Spleen (tissue), 11 donors: ENCODE measurements at regions not wholly inside any gene's neighbourhood (a gene's known extent, or its start where the extent isn't known, plus 50 kb on each side); places are given as distances from the start of the nearest gene placed in this dataset.
A peak's percentile ranks its signal among the peaks of the same experiment; 100 is the strongest.

Source experiments
- DNase-seq: peaks from one replicate; pipeline ENCODE4 v3.0.0-alpha.2; 2020
- H3K27ac ChIP-seq, 8 donors: fragments of 200-600 bp; sonication (generic) in 7 of 8; 1 replicate in 4 of 8; 2 replicates in 4 of 8; pipeline versions ENCODE4 v1.5.0 to v1.8.0; 2016 to 2021; ENCODE audit warnings: inconsistent platforms in 4 of 8, mild to moderate bottlenecking in 4 of 8, moderate library complexity in 1 of 8
- H3K27me3 ChIP-seq, 7 donors: fragments of 200-600 bp; sonication (generic) in 6 of 7; replicated peaks in 1 of 7; 1 replicate in 4 of 7; 2 replicates in 3 of 7; pipeline versions ENCODE4 v1.5.0 to v1.8.0; 2016 to 2021; ENCODE audit warnings: inconsistent platforms in 3 of 7, mild to moderate bottlenecking in 1 of 7
- H3K36me3 ChIP-seq, 6 donors: fragments of 200-600 bp; sonication (generic) in 5 of 6; 1 replicate in 4 of 6; 2 replicates in 2 of 6; pipeline versions ENCODE4 v1.5.0 to v1.8.0; 2016 to 2021; ENCODE audit warnings: inconsistent platforms in 2 of 6
- H3K4me1 ChIP-seq, 6 donors: fragments of 200-600 bp; sonication (generic) in 5 of 6; 1 replicate in 3 of 6; 2 replicates in 3 of 6; pipeline versions ENCODE4 v1.5.0 to v1.8.0; 2016 to 2021; ENCODE audit warnings: inconsistent platforms in 3 of 6
- H3K4me3 ChIP-seq, 8 donors: fragments of 200-600 bp; sonication (generic) in 7 of 8; 1 replicate in 4 of 8; 2 replicates in 4 of 8; pipeline versions ENCODE4 v1.5.0 to v1.8.0; 2016 to 2021; ENCODE audit warnings: inconsistent platforms in 4 of 8, mild to moderate bottlenecking in 4 of 8, moderate library complexity in 2 of 8
- H3K9me3 ChIP-seq, 8 donors: fragments of 200-600 bp; sonication (generic) in 7 of 8; 1 replicate in 4 of 8; 2 replicates in 4 of 8; pipeline versions ENCODE4 v1.5.0 to v1.8.0; 2016 to 2021; ENCODE audit warnings: inconsistent platforms in 4 of 8
- POLR2A ChIP-seq, 3 donors: fragments of 450-650 bp; IDR thresholded peaks; one replicate each; pipeline ENCODE4 v1.5.1; 2017; ENCODE audit warnings: antibody characterized with exemption in 3 of 3, mild to moderate bottlenecking in 1 of 3
- POLR2AphosphoS5 ChIP-seq, 3 donors: sonication (generic); formaldehyde crosslinking; IDR thresholded peaks; one replicate each; pipeline ENCODE4 v1.5.1; 2017; ENCODE audit warnings: antibody characterized with exemption in 3 of 3
- WGBS, 5 donors: extraction: QIAGEN DNeasy Blood & Tissue Kit in 3 of 5; methylation state at CpG; one replicate each; pipeline versions ENCODE4 v1.1.5 to v1.1.7; 2013 to 2018; 5-methylcytosine and 5-hydroxymethylcytosine counted together
- intact Hi-C: fragments of 100-400 bp; cut with DNase I; formaldehyde crosslinking; loops from one replicate; pipeline ENCODE4 v1.15.0; 2023; ENCODE audit warnings: low total_unique reads
- TF ChIP-seq, protein P1 (sequence below), 11 experiments: fragments of 200-600 bp in 7 of 11; fragments of 450-650 bp in 4 of 11; sonication (generic) in 4 of 11; IDR thresholded peaks in 8 of 11; conservative IDR thresholded peaks in 3 of 11; 1 replicate in 7 of 11; 2 replicates in 4 of 11; pipeline versions ENCODE4 v1.4.0 to v1.8.0; 2016 to 2021; ENCODE audit warnings: antibody characterized with exemption in 11 of 11, inconsistent platforms in 4 of 11, mild to moderate bottlenecking in 1 of 11
- donor health status: healthy with polysubstance abuse.
- donor health status: DM: no; HTN: no; CAD: no; lungs with moderate emphysema.
- donor health status: DM: no; HTN: no; CAD: no.
- donor health status: Bipolar disorder and iron deficiency.
- donor health status: healthy.
- donor health status: DM: no; HTN: no; CAD: no.
- donor health status: DM: yes; HTN: yes; CAD: no.

GRCh38 chr13:22757530-22758120, 423.2 kb upstream of the SGCG start:
- peaks cover 0 to 12% (median 3%) of the 10 kb centered on the region in 8 donors for H3K9me3 ChIP-seq
- H3K4me1 ChIP-seq = no peaks in the 10 kb centered on the region
- no peak overlapping the region for H3K4me3 ChIP-seq
- H3K27me3 ChIP-seq = no peaks in the 10 kb centered on the region
- no peak for DNase-seq
- 54 to 61% (median 56%) methylated on average over 3 of the region's 3 CpGs for WGBS, 5 donors
- no peak overlapping the region for H3K27ac ChIP-seq
- intact Hi-C loops = loop anchor here (10.0 kb wide), 1 partner anchor 1123 kb away; no protein-coding TSS in a partner anchor
- TF ChIP-seq POLR2AphosphoS5 (IDR thresholded peaks at IDR 0.05) = no peak
- TF ChIP-seq, protein P1, sequence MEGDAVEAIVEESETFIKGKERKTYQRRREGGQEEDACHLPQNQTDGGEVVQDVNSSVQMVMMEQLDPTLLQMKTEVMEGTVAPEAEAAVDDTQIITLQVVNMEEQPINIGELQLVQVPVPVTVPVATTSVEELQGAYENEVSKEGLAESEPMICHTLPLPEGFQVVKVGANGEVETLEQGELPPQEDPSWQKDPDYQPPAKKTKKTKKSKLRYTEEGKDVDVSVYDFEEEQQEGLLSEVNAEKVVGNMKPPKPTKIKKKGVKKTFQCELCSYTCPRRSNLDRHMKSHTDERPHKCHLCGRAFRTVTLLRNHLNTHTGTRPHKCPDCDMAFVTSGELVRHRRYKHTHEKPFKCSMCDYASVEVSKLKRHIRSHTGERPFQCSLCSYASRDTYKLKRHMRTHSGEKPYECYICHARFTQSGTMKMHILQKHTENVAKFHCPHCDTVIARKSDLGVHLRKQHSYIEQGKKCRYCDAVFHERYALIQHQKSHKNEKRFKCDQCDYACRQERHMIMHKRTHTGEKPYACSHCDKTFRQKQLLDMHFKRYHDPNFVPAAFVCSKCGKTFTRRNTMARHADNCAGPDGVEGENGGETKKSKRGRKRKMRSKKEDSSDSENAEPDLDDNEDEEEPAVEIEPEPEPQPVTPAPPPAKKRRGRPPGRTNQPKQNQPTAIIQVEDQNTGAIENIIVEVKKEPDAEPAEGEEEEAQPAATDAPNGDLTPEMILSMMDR (IDR thresholded peaks at IDR 0.05 in 8 of 11, conservative IDR thresholded peaks at IDR 0.05 in 3 of 11) = peak in 2 of 11 experiments; percentile 11 to 12
- H3K36me3 ChIP-seq = no peaks in the 10 kb centered on the region

DNA sequence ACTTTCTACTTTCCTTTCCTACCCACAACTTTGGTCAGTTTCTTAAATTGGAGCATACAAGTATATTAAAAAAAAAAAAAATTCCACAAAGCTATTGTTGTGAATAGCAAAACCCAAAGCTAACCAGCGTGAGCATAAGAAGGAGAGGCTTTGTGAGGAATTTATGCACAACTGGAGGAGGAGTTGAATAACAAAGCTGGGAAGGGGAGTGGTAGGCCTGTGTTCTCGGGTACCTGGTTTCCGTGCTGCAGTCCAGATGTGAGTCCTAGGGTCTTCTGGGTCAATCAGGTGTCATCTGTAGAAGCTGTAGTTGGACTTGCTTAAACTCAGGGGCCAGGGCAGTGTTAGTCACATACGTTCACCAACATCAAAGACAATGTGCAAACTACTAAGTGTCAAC, 422.5 kb upstream of the SGCG start:
- WGBS, 5 donors = 64 to 83% (median 74%) methylated on average over 4 of the region's 4 CpGs
- intact Hi-C loops = loop anchor here (10.0 kb wide), 1 partner anchor 1123 kb away; no protein-coding TSS in a partner anchor
- Histone ChIP-seq H3K36me3 (no peaks in the 10 kb centered on the region), H3K9me3 (peaks cover 0 to 7% (median 3%) of the 10 kb centered on the region in 8 donors), H3K27ac (no peak overlapping the region), H3K4me1 (no peaks in the 10 kb centered on the region), H3K27me3 (no peaks in the 10 kb centered on the region), H3K4me3 (no peak overlapping the region)
- TF ChIP-seq POLR2A (IDR thresholded peaks at IDR 0.05) (no peak), POLR2AphosphoS5 (IDR thresholded peaks at IDR 0.05) (no peak)
- TF ChIP-seq, protein P1 (IDR thresholded peaks at IDR 0.05 in 8 of 11, conservative IDR thresholded peaks at IDR 0.05 in 3 of 11) = no peak
- no peak for DNase-seq

DNA sequence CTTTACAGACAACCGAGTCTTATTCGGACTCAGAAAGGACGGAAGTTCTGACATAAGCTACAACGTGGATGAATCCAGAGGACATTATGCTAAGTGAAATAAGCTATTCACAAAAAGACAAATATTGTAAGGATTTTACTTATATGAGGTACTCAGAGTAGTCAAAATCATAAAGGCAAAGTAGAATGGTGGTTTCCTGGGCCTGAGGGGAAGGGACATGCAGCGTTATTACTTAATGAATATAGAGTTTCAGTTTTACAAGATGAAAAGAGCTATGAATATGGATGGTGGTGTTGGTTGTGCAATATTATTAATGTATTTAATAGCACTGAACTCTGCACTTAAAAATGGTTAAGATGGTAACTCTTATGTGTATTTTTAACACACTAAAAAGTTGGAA, 419.1 kb upstream of the SGCG start:
- no peak for DNase-seq
- H3K27ac ChIP-seq = no peak overlapping the region
- 77 to 91% (median 87%) methylated on average over 5 of the region's 5 CpGs for WGBS, 5 donors
- H3K27me3 ChIP-seq = no peaks in the 10 kb centered on the region
- no peaks in the 10 kb centered on the region for H3K36me3 ChIP-seq
- intact Hi-C loops = no loop called here
- TF ChIP-seq POLR2A (IDR thresholded peaks at IDR 0.05) (no peak), POLR2AphosphoS5 (IDR thresholded peaks at IDR 0.05) (no peak)
- TF ChIP-seq, protein P1 (IDR thresholded peaks at IDR 0.05 in 8 of 11, conservative IDR thresholded peaks at IDR 0.05 in 3 of 11) = no peak
- H3K9me3 ChIP-seq = no peaks in the 10 kb centered on the region
- no peaks in the 10 kb centered on the region for H3K4me1 ChIP-seq
- no peak overlapping the region for H3K4me3 ChIP-seq

GRCh38 chr13:22765547-22765946, 415.2 kb upstream of the SGCG start:
- H3K36me3 ChIP-seq = no peaks in the 10 kb centered on the region
- no peaks in the 10 kb centered on the region for H3K4me1 ChIP-seq
- no peaks in the 10 kb centered on the region for H3K9me3 ChIP-seq
- 59 to 82% (median 69%) methylated on average over 3 of the region's 3 CpGs for WGBS, 5 donors
- no peaks in the 10 kb centered on the region for H3K27me3 ChIP-seq
- no peak overlapping the region for H3K4me3 ChIP-seq
- DNase-seq = no peak
- TF ChIP-seq POLR2A (IDR thresholded peaks at IDR 0.05) (no peak), POLR2AphosphoS5 (IDR thresholded peaks at IDR 0.05) (no peak)
- TF ChIP-seq, protein P1 (IDR thresholded peaks at IDR 0.05 in 8 of 11, conservative IDR thresholded peaks at IDR 0.05 in 3 of 11) = no peak
- H3K27ac ChIP-seq = no peak overlapping the region
- intact Hi-C loops = no loop called here
